HEK293T (cell line): ENCODE measurements at regions not wholly inside any gene's neighbourhood (a gene's known extent, or its start where the extent isn't known, plus 50 kb on each side); places are given as distances from the start of the nearest gene placed in this dataset.

ENCODE experiments used
- CTCF ChIA-PET: fragments of 350-600 bp; formaldehyde crosslinking; extraction: SDS; loops from one replicate; lab custom pipeline; 2021; ENCODE audit warnings: antibody characterized with exemption, inconsistent platforms; lab: Yijun Ruan, JAX
- POLR2A ChIA-PET: fragments of 350-600 bp; formaldehyde crosslinking; extraction: SDS; loops from one replicate; lab custom pipeline; 2020; ENCODE audit warnings: antibody characterized with exemption, inconsistent platforms; lab: Yijun Ruan, JAX
- DNase-seq: peaks from one replicate; pipeline ENCODE4 v3.0.0; 2012; ENCODE audit warnings: mixed read lengths; ENCODE audit errors: extremely low spot score
- ARNT ChIP-seq: fragments of 450-650 bp; IDR thresholded peaks from 2 replicates; pipeline ENCODE4 v1.6.1; 2017; ENCODE audit warnings: mild to moderate bottlenecking
- BHLHE40 ChIP-seq: fragments of 450-650 bp; IDR thresholded peaks from 2 replicates; pipeline ENCODE4 v1.6.1; 2016; ENCODE audit warnings: mild to moderate bottlenecking, moderate library complexity, borderline replicate concordance
- CTBP1 ChIP-seq: fragments of 450-650 bp; IDR thresholded peaks from 2 replicates; pipeline ENCODE4 v1.6.1; 2016; ENCODE audit warnings: borderline replicate concordance
- ELF4 ChIP-seq: fragments of 450-650 bp; IDR thresholded peaks from 2 replicates; pipeline ENCODE4 v1.6.1; 2017; ENCODE audit warnings: antibody characterized with exemption
- FOXA1 ChIP-seq: fragments of 450-650 bp; IDR thresholded peaks from 2 replicates; pipeline ENCODE4 v1.6.1; 2016; ENCODE audit warnings: mild to moderate bottlenecking
- FOXK2 ChIP-seq: fragments of 450-650 bp; IDR thresholded peaks from 2 replicates; pipeline ENCODE4 v1.6.1; 2016; ENCODE audit warnings: mild to moderate bottlenecking
- FOXM1 ChIP-seq: fragments of 450-650 bp; IDR thresholded peaks from 2 replicates; pipeline ENCODE4 v1.6.1; 2017; ENCODE audit warnings: mild to moderate bottlenecking, borderline replicate concordance
- HDGF ChIP-seq: fragments of 450-650 bp; IDR thresholded peaks from 2 replicates; pipeline ENCODE4 v1.6.1; 2017; ENCODE audit warnings: antibody characterized with exemption, borderline replicate concordance
- L3MBTL2 ChIP-seq: fragments of 450-650 bp; conservative IDR thresholded peaks from 2 replicates; pipeline ENCODE4 v1.6.1; 2016; ENCODE audit warnings: mild to moderate bottlenecking
- LEF1 ChIP-seq: fragments of 450-650 bp; IDR thresholded peaks from 2 replicates; pipeline ENCODE4 v1.6.1; 2017; ENCODE audit warnings: mild to moderate bottlenecking, borderline replicate concordance
- NFRKB ChIP-seq: fragments of 450-650 bp; IDR thresholded peaks from 2 replicates; pipeline ENCODE4 v1.6.1; 2016; ENCODE audit warnings: mild to moderate bottlenecking, moderate library complexity
- SP1 ChIP-seq: fragments of 450-650 bp; IDR thresholded peaks from 2 replicates; pipeline ENCODE4 v1.6.1; 2017
- SUZ12 ChIP-seq: fragments of 450-650 bp; IDR thresholded peaks from 2 replicates; pipeline ENCODE4 v1.6.1; 2016; ENCODE audit warnings: mild to moderate bottlenecking
- TARDBP ChIP-seq: fragments of 450-650 bp; IDR thresholded peaks from 2 replicates; pipeline ENCODE4 v1.6.1; 2016
- ZNF384 ChIP-seq: fragments of 450-650 bp; IDR thresholded peaks from 2 replicates; pipeline ENCODE4 v1.6.1; 2016
- TF ChIP-seq, protein P1 (sequence below): fragments of 450-650 bp; IDR thresholded peaks from 2 replicates; pipeline ENCODE4 v1.6.1; 2016

DNA sequence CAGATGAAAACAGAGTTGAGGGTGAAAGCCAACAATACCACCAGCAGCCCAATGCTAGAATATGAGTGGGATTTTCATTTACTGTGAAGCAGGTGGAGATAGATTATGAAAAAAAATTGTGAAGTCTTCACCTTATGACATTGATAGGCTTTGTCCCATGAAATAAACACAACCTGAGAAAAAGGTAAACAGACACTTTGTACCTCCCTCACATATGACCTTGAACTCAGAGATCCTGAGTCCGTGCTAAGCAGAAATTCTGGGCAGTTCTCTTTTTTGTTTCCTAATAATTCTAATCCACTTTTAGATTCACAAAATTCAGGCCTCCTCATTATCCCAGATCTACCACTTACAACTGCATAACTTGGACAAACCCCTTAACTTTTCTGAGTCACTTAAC lies 127.3 kb upstream of the RORB start:
- POLR2A ChIA-PET, result no interaction called here
- no peak for TF ChIP-seq LEF1
- TF ChIP-seq FOXK2, result no peak
- TF ChIP-seq NFRKB, result no peak
- no peak for TF ChIP-seq SP1
- no peak for TF ChIP-seq L3MBTL2
- TF ChIP-seq CTBP1, result no peak
- CTCF ChIA-PET, result no interaction called here
- no peak for DNase-seq

DNA sequence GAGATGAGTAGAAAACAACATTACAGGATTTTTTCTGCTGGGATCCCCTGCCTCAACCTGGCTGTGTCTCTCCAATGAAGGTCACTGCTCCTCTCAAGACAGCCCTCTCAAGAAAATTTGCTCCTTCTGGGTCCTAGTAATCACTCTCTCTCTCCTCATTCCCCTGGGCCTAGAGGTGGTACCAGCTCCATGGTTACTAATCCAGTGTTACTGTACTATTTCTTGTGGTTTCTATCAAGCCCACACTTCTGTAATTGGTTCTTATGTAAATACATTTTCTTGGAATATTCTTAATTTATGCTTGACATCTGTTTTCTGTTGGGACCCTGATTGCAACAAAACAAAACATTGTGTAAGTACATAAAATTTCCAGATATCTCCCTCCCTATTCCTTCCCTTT lies 123.8 kb upstream of the RORB start:
- ChIA-PET CTCF (no interaction called here), POLR2A (no interaction called here)
- no peak for TF ChIP-seq LEF1
- TF ChIP-seq ELF4, result no peak
- no peak for TF ChIP-seq TARDBP
- TF ChIP-seq, protein P1, sequence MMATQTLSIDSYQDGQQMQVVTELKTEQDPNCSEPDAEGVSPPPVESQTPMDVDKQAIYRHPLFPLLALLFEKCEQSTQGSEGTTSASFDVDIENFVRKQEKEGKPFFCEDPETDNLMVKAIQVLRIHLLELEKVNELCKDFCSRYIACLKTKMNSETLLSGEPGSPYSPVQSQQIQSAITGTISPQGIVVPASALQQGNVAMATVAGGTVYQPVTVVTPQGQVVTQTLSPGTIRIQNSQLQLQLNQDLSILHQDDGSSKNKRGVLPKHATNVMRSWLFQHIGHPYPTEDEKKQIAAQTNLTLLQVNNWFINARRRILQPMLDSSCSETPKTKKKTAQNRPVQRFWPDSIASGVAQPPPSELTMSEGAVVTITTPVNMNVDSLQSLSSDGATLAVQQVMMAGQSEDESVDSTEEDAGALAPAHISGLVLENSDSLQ, result no peak
- no peak for TF ChIP-seq ARNT
- no peak for TF ChIP-seq HDGF
- TF ChIP-seq FOXM1, result no peak
- no peak for TF ChIP-seq BHLHE40
- no peak for DNase-seq

DNA sequence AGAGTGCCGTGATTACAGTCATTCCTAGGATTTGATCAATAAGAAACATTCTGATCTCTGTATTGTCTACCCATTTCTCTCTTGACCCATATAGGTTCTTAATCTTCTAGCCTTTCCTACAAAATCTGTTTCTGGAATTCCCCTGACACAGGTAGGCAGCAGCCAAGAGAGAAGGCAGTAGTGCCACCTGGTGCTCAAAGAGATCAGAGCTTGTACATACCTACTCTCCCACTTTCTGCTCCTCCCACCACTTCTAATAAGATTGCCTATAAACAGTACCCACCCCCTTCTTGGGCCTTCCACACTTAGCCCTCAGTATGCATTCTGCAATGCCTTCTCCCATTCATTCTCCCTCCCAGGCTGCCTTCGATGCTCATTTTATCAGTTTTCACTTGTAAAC lies 117.4 kb upstream of the RORB start:
- no peak for TF ChIP-seq SUZ12
- no peak for TF ChIP-seq ARNT
- TF ChIP-seq SP1, result no peak
- TF ChIP-seq HDGF, result no peak
- no peak for TF ChIP-seq FOXK2
- TF ChIP-seq LEF1, result no peak
- no peak for TF ChIP-seq BHLHE40
- no peak for TF ChIP-seq FOXM1
- no peak for TF ChIP-seq ELF4
- no peak for TF ChIP-seq TARDBP
- no peak for TF ChIP-seq NFRKB
- no peak for TF ChIP-seq CTBP1
- no peak for TF ChIP-seq ZNF384
- TF ChIP-seq, protein P1, result no peak
- TF ChIP-seq L3MBTL2, result no peak
- ChIA-PET POLR2A (no interaction called here), CTCF (interaction anchor here (0.6 kb wide), 1 partner anchor 190 kb away, joined by 3 read pairs; no protein-coding TSS in a partner anchor)
- DNase-seq, result peak; percentile 48

DNA sequence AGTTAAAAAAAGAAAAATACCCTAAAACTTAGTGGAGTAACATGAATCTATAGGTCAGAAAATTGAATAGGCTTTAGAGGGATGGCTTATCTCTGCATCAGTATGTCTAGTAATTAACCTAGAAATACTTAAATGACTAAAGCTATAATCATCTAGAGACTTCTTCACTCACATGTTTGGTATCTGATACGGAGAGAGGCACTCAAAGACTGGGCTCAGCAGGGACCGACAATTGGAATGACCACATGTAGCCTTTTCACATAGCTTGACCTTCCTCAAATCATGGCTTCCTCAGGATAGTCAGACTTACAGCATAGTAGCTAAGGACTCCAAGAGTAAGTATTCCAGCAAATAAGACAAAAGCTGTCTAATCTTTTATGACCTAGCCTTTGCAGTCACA lies 105.3 kb upstream of the RORB start:
- DNase-seq, result no peak
- ChIA-PET POLR2A (no interaction called here), CTCF (no interaction called here)
- no peak for TF ChIP-seq BHLHE40
- no peak for TF ChIP-seq HDGF
- TF ChIP-seq NFRKB, result no peak
- no peak for TF ChIP-seq ELF4
- TF ChIP-seq FOXA1, result no peak
- no peak for TF ChIP-seq FOXM1
- no peak for TF ChIP-seq FOXK2
- TF ChIP-seq, protein P1, result no peak
- TF ChIP-seq SP1, result no peak
- no peak for TF ChIP-seq CTBP1

DNA sequence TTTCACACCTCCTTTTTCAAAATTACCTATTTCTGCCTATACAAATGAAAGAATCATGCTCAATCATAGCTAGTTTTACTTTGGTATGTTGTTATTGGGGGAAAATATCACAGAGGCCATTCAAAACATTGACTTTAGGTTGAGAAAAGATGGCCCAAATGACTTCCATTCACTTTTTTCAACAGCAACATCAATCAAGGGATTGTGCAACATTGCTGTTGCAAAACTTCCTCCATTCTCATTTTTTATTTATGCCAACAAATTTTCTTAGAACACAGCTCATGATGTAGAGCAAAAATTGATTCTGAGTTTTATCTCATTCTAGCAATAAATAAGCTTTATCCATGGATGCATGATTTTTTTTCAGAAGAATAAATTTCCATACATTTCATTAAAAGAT lies 93.6 kb upstream of the RORB start:
- no peak for DNase-seq
- CTCF ChIA-PET, result no interaction called here
- POLR2A ChIA-PET, result no interaction called here
- TF ChIP-seq L3MBTL2 (no peak), NFRKB (no peak), TARDBP (no peak), BHLHE40 (no peak), FOXA1 (no peak), SUZ12 (no peak), FOXK2 (no peak), ARNT (no peak), LEF1 (no peak), CTBP1 (no peak), ZNF384 (no peak), ELF4 (no peak), HDGF (no peak), SP1 (no peak), FOXM1 (no peak)
- TF ChIP-seq, protein P1, result no peak

DNA sequence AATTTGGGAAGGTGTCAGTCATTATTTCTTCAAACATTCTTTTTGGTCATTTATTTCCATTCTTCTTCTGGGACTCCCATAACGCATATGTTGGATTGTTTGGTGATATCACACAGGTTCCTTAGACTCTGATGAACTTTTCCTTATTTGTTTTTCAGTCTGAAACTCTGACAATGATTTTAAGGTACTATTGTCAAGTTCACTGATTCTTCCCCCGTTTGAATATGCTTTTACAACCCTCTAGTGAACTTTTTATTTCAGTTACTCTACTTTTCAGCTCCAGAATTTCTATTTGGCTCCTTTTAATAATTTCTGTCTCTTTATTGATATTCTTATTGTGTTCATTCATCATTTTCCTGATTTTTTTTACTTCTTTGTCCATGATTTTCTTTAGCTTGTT lies 92.5 kb upstream of the RORB start:
- TF ChIP-seq ELF4 (no peak), FOXA1 (no peak), NFRKB (no peak), SUZ12 (no peak), SP1 (no peak), TARDBP (no peak), ARNT (no peak), L3MBTL2 (no peak), FOXM1 (no peak), BHLHE40 (no peak), ZNF384 (no peak), CTBP1 (no peak), LEF1 (no peak), FOXK2 (no peak), HDGF (no peak)
- TF ChIP-seq, protein P1, result no peak
- ChIA-PET POLR2A (no interaction called here), CTCF (no interaction called here)
- no peak for DNase-seq
